ENCODE measurements at regions not wholly inside any gene's neighbourhood (a gene's known extent, or its start where the extent isn't known, plus 50 kb on each side); places are given as distances from the start of the nearest gene placed in this dataset.
A peak's percentile ranks its signal among the peaks of the same experiment; 100 is the strongest.

GRCh38 chr13:32861304-32861703 is 154.9 kb upstream of the KL start:
- no peak for DNase-seq

DNA sequence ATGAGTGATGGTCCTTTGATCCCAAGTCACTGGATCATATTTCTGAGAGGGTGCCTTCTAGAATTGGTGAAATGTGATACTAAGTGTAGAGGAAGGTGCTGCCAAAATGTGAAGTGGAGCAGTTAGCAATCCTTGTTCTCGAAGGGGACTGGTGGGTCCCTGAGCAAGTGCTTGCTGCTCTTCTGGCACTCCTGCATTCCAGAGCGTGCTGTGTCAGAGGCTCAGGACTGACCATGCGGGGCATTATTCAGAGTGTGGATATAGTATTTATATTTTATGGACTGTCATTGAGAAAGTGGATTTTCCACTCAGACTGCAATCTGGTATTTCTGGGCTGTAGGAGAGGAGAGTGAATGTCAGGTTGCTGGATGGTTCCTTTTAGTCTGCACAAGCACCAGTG is 152.6 kb upstream of the KL start:
- DNase-seq = no peak

DNA sequence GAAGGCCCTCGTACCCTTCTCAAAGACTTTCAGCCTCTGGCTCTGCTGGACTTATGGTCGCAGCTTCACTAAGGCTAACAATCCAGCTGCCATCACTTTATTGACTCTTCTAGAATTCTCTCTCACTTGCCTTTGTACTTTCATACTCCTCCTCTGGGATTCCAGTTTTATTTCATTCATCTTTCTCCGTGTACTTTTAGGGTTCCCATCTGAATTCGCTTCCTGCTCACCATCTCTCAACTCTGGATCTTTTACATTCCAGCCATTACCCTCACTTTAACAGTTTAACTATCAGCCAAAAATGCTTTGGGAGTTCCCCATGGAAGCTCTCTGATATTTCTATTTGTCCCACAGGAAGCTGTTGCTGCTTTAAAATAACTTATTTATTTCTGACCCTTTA is 149.3 kb upstream of the KL start:
- peak in 1 of 3 donors; percentile 71 for DNase-seq

DNA sequence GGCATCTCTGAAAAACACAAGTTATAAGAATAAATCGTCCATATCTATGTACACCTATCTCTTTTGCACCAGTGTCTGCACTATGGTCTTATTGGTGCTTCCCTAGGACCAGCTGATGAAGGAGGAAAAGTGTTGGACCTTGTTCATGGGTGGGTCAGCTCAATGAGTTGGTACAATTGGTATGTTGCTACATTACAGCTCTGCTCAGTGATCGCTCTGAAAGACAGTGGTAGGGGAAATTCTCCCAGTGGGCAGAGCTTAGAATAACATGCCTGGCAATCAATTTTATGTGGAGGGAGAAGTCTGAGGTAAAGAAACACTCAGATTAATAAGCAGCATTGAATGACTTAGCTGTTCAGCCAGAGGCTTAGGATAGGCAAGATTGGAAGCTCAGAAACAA is 138.7 kb upstream of the KL start:
- DNase-seq = no peak

- DNase-seq = no peak
These were observed 138.1 kb upstream of the KL start for GRCh38 chr13:32878163-32878562.

DNA sequence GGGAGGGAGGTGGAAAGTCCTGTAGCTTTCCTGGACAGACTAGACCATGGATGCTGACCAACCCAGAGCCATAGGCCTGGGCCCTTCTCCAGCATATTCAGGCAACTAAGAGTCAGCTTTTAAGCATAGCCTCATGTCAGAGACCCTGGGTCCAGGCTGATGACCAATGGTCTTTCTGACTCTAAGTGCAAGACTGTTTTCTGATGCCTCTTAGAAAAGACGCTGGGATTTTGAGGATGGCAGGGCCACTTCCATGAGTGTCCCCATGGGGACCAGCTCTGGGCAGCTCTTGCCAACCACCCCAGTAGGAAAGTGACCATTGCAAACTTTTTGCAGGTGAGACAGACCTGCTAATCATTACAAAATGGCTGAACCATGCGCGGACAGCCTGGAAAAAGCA is 135.6 kb upstream of the KL start:
- no peak for DNase-seq

DNA sequence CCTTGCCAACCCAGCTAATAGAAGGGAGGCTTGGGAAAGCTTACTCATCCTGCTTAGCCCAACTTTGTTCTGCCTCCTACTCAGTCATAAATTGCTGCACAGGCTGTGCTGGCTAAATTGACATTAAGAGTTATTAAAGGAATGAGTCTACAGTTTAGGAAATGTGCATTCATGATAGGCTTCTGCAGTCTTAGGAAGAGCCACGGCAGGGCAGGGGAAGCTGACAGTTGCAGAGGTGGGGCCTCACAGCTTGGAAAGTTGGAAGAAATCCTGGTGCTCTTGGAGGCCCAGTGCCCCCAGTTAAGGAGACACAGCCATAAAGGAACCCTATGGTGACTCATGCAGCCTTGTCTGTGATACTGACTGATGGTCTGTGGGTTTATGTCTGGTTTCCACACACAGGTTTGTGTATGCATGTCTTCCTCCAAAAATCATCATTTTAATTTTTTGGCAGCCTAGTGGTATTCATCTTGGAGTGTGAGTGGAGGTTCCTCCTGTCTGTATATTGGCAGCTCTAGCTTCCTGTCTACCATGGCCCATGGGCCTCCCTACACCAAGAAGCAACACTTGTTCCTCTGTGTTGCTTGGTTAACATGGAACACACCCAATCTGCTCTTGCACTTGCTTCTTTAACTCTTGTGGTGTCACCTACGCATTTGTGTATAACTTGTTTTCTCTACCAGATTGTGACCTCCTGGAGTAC is 135.0 kb upstream of the KL start:
- peak; percentile 57 to 84 (median 65) for DNase-seq

DNA sequence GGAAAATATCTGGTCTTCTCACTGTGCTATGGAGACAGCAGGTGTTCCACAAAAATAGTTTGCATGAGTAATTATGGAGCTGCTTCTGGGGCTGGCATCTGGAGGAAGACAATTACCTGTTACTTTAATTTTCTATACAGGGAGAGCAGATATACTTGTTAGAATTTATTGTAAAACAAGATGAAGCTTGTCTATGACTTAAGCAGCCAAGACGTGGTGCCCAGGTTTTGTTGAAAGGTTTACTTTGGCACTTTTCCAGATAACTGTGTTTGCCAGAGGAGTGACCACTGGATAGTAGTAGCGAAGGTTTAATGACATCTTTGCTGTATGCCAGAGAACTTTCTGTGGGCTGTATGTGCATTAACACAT is 134.5 kb upstream of the KL start:
- peak in 1 of 3 donors; percentile 12 for DNase-seq

DNA sequence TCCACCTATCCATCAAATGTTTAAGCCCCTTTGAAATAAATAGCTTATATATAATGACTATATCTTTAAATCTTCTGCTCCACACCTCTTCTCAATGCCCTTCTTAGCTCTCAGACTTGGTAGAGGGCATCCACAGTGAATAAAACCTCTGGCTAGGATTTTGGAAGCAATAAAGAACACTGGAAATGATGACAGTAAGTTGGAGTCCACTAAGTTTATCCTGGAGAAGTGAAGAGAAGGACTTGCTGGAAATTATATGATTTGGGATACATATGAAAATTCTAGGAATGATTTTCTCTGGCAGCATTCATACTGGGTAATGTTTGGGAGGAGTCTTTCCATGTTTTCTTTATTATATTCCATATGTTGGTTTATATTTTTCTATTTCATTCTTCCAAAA is 133.5 kb upstream of the KL start:
- peak in 2 of 3 donors; percentile 30 to 67 for DNase-seq

- DNase-seq = peak in 2 of 3 donors; percentile 36 to 66
These were observed 132.7 kb upstream of the KL start for GRCh38 chr13:32883474-32883873.

DNA sequence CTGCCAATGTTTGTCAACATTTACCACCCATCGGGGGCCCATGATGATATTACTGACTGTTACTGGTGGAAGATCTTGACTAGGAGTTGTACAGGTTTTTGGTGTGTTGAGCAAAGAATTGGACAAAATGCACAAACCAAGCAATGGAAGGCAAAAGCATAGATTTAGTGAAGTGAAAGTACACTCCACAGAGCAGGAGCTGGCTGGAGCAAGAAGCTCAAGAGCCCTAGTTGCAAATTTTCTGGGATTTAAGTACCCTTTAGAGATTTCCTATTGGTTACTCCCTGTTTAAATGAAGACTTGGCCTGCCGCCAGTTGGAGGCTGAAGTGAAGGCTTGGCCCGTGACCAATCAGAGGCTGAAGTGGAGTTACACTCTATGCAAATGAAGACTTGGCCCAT is 128.6 kb upstream of the KL start:
- DNase-seq = no peak

DNA sequence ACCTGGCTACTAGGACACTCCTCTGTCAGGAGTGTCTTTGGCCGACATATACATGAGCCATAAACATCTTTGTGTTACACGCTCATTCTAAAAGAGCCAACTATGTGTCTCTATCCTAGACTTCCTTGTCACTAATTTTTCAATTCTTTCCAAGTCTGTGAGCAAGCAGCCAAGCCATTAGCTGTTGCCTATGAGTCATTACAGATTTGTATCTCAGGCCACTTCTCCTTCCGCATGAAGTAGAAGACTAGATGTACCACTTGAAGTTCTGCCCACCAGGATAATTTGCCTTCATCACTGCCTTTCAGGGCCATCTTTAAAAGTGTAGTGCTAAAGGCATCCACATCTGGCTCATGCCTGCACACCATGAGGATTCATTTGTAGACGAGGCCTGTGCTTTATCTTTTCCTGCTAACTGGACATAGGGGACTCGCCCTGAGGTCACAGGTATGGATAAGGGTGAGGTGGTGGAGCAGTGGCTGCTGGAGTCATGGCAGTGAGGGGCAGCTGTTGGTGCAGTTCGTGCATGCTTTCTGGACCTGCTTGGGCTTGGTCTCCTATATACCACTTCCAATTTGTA is 126.1 kb upstream of the KL start:
- no peak for DNase-seq

DNA sequence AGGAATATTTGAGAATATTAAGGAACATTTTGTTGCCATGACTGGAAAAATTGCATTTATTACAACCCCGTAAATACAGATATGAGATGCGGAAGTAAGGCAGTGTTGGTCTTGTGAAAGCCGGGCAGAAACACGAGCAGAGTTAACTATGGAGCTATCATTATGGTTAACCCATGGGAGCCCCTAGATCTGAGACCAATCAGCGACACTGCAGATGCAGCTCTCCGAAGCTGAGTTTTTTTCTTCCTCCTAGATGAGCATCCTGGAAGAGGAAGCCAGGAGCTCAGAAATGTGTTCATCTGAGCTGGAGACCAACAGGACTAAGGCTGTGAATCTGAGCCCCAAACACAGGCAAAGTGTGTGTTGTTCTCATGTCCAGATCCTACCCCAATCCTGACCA is 123.0 kb upstream of the KL start:
- DNase-seq = no peak

DNA sequence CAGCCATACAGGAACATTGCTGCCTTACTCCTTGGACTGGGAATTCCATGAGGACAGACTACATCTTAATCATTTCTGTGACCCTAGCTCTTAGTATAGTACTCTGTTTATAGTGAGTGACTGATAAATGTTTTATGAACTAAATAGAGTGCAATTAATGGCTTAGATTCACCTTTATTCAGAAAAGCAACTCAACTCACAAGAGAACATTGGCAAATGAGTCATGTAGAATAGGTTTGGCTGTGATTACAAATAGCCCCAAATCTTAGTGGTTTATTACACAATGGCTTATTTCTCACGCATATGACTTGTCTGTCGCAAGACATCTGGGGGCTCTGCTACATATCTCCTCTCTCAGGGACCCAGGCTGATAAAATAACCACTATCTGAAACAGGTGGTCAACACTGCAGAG is 121.6 kb upstream of the KL start:
- DNase-seq = no peak

DNA sequence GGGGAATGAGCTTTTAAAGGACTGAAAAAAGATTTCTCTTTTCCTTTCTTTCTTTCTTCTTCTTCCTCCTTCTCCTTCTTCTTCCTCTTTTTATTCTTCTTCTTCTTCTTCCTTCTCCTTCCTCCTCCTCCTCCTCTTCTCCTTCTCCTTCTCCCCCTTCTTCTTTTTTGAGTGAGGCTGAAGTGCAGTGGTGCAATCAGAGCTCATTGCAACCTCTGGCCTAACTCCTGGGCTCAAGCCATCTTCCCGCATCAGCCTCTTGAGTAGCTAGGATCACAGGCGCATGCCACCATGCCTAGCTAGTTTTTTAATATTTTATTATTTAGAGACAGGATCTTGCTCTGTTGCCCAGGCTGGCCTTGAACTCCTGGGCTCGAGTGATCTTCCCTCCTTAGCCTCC is 120.9 kb upstream of the KL start:
- DNase-seq = no peak

- DNase-seq = no peak
These were observed 118.9 kb upstream of the KL start for GRCh38 chr13:32897296-32897695.

DNA sequence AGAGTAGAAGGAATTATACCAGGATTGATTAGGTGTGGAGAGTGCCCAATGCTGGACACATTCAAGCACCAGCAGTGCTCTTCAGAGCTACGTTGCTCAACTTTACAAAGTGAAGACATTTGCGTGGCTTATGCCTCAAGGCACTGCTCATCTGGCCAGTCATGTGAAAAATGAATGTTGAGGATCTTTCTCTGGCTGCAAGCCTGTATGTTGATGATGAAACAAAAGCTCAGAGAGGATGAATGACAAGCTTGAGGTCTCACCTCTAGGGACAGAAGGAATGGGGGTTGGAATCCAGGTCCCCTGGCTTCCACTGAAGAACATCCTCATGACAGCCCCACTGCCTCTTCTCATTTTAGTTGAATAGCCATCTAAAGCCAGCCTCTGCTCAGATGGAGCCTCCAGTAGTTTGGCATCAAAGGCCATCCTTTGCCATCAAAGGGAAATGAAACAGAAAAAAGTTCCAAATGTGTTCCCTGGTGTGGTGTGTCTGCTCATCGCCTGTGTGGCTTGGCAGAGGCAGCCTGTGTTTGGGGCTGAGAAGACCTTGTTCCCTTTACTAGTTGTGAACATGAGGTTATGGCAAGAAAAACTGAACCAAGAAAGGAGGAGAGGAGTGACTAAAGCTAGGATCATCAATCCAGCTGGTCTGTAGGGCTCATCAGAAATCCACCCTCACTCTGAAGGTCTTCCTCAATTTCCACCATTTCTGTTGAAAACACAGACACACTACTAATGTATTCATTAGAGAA is 114.0 kb upstream of the KL start:
- peak in 1 of 3 donors; percentile 46 for DNase-seq

GRCh38 chr13:32902874-32903273 is 113.3 kb upstream of the KL start:
- peak; percentile 83 to 95 (median 89) for DNase-seq

GRCh38 chr13:32903720-32904119 is 112.5 kb upstream of the KL start:
- peak in 1 of 3 donors; percentile 42 for DNase-seq

DNA sequence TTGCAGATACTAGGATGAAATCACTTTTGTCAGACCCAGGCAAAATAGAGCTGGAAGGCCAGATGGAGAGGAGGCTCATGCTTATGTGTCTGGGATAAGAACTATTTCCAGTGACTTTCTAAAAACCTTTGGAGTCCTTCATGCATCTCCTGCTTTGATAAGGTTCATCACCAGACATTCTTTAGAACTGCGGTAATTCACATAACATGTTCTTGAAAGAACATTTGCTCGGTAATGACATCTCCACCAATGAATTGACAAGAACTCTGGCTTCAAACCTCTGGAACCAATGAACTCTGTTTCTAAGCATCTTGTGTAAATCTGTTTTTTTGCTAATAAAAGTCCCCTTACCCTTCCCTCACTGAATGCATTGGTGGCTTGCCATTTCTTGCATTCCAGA is 112.0 kb upstream of the KL start:
- DNase-seq = peak in 2 of 3 donors; percentile 35 to 59

DNA sequence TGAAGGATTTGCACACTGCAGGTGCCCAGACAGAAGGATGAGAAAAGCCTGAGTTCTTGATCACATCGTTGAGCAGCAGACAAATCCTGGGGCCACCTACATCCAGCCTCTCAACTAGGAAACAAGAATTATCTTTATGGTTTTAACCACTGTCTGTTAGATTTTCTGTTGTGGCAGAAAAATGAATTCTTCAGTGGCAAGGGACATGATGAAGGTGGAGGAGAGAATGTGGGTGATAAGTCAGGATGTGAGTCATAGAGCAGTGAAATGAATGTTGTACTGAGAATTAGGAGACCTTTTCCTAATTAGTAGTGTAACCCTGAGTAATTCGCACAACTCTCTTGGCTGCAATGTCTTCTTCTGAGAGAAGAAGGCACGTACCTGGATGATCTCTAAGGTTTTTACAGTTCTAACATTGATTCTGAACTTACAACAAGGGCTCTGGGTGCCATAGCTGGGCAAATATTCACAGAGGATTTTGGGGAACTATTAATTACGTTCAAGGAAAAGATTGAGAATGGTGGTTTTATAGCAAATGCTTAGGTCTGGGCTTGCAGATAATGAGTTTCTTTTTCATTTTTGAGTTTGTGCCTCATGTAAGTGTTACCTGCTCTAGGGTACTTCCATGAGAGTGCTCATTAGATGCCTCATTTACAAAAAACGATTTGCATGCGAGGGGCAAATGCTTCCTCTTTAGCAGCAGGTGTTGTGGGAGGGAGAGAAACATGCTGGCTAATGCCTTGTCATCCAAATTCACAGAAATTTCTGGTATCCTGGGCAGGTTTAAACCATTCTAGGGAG is 111.0 kb upstream of the KL start:
- DNase-seq = peak in 1 of 3 donors; percentile 30

DNA sequence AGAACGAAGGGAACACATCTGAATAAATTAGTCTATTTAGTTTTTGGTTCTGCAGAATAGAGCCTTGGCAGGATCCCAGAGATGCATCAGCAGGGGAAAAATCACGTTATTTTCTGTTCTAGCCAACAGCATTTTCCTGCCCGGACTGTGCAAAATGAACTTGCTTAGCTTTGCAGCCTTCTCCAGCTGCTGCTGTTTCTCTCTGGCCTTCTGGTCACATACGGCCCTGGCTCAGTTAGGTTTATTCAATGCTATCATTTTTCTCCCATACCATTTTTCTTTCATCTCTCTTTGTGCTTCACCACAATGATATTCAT is 110.4 kb upstream of the KL start:
- DNase-seq = peak; percentile 89 to 96 (median 92)

DNA sequence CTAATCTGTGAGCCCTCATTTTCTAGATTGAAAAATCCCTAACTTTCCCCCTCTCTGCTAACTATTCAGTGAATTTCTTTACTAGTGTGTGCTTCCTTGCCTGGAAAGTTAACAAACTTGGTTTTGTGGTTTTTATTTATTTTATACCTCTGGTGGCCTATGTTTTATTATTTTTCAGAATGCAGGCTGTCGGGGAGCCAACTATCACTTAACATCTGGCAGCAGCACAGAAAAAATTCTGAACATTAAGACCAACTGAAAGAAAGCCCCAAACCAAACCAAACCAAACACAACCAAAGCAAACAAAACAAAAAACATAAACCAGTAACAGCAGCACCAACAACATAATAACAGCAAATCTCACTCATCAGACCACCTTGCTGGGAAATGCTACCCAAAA is 109.0 kb upstream of the KL start:
- DNase-seq = peak in 2 of 3 donors; percentile 26 to 57

Measured in muscle of back (tissue), 3 donors.